ENCODE measurements at regions not wholly inside any gene's neighbourhood (a gene's known extent, or its start where the extent isn't known, plus 50 kb on each side); places are given as distances from the start of the nearest gene placed in this dataset.

DNA sequence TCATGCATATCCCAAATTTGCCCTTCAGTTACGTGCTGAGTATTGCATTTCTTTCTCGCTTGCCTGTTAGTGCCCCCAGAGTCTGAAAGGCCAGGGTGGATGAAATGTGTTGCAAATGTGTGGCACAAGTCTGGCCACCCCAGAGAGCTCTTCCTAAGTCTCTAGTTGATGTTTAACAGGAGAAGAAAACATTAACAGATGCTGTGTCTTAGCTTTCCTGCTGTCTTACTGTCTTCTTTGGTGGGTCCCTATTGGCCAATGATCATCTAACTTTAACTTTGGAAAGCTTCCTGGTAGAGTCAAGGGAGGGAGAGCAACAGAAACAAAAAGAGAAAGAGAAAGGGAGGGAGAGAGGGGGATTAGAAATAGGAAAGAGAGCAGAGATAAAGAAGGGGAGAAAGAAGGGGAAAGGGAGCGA is 76.7 kb upstream of the P3H2 start:
- peaks cover 19 to 22% of the 10 kb centered on the region in 2 experiments for H3K4me1 Mint-ChIP-seq
- H3K9me3 ChIP-seq (ENCODE audit: control insufficient read depth, low read depth, low read length) = no peaks in the 10 kb centered on the region
- no peaks in the 10 kb centered on the region; the same call in none of the 2 replicates for H3K27me3 ChIP-seq (ENCODE audit: insufficient read depth, low read length)
- no peaks in the 10 kb centered on the region for H3K79me2 ChIP-seq (ENCODE audit: insufficient read depth, low read length)
- H3K79me1 ChIP-seq (ENCODE audit: insufficient read depth, low read depth, low read length, poor library complexity, severe bottlenecking) = no peaks in the 10 kb centered on the region
- no peak overlapping the region for H2BK5ac ChIP-seq (ENCODE audit: insufficient read length, low read length)
- no peak overlapping the region for H3K4me3 Mint-ChIP-seq
- H3K23ac ChIP-seq (ENCODE audit: insufficient read length, low read depth, low read length) = no peak overlapping the region
- H4K91ac ChIP-seq (ENCODE audit: insufficient read length, low read depth, low read length) = no peak overlapping the region
- no peaks in the 10 kb centered on the region for H3K4me1 ChIP-seq (ENCODE audit: insufficient read depth, low read length)
- TF ChIP-seq, protein P1, sequence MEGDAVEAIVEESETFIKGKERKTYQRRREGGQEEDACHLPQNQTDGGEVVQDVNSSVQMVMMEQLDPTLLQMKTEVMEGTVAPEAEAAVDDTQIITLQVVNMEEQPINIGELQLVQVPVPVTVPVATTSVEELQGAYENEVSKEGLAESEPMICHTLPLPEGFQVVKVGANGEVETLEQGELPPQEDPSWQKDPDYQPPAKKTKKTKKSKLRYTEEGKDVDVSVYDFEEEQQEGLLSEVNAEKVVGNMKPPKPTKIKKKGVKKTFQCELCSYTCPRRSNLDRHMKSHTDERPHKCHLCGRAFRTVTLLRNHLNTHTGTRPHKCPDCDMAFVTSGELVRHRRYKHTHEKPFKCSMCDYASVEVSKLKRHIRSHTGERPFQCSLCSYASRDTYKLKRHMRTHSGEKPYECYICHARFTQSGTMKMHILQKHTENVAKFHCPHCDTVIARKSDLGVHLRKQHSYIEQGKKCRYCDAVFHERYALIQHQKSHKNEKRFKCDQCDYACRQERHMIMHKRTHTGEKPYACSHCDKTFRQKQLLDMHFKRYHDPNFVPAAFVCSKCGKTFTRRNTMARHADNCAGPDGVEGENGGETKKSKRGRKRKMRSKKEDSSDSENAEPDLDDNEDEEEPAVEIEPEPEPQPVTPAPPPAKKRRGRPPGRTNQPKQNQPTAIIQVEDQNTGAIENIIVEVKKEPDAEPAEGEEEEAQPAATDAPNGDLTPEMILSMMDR (conservative IDR thresholded peaks at IDR 0.05) = no peak
- no peak overlapping the region for H4K8ac ChIP-seq (replicated peaks; ENCODE audit: insufficient read length, low read depth, low read length)
- no peaks in the 10 kb centered on the region for H3K23me2 ChIP-seq (ENCODE audit: insufficient read length, low read depth, low read length, poor library complexity, severe bottlenecking)
- no peak overlapping the region for H3K4me2 ChIP-seq (ENCODE audit: insufficient read depth, insufficient read length, low read length)
- H3K56ac ChIP-seq (ENCODE audit: insufficient read length, low read depth, low read length) = no peak overlapping the region
- no peak overlapping the region for H2BK120ac ChIP-seq (ENCODE audit: low read depth, low read length, poor library complexity, severe bottlenecking)
- no peak for DNase-seq
- no peak overlapping the region for H2BK15ac ChIP-seq (ENCODE audit: low read depth, low read length)
- H2AFZ ChIP-seq (ENCODE audit: low read length) = peak overlapping the region; percentile 18
- no peak overlapping the region for H2BK20ac ChIP-seq (ENCODE audit: low read depth, low read length, poor library complexity, severe bottlenecking)
- H3K36me3 Mint-ChIP-seq (ENCODE audit: insufficient read depth in 1 of 3, low read depth in 3 of 3) = no peaks in the 10 kb centered on the region
- no peak overlapping the region for H3K4ac ChIP-seq (ENCODE audit: low read depth, low read length)
- H3K9ac ChIP-seq (ENCODE audit: extremely low read depth, insufficient read length, low read length) = no peak overlapping the region
- no peak overlapping the region for H3T11ph ChIP-seq (ENCODE audit: low read length)
- no peak overlapping the region for H4K5ac ChIP-seq (ENCODE audit: insufficient read length, low read depth, low read length)
- no peak overlapping the region for H3K27ac ChIP-seq (ENCODE audit: insufficient read length, low read depth, low read length)
- no peaks in the 10 kb centered on the region for H3K27me3 Mint-ChIP-seq (ENCODE audit: low read depth)
- H3K14ac ChIP-seq (ENCODE audit: insufficient read depth, low read length) = no peak overlapping the region
- H3K18ac ChIP-seq (ENCODE audit: insufficient read length, low read depth, low read length) = no peak overlapping the region
- H3K9me3 Mint-ChIP-seq = no peaks in the 10 kb centered on the region
- no peaks in the 10 kb centered on the region for H4K20me1 ChIP-seq (ENCODE audit: control insufficient read depth, insufficient read depth, insufficient read length)
- no CpG with 5 or more reads among the region's 3 CpGs for WGBS (ENCODE audit: extremely low coverage, insufficient read length, low lambda C conversion rate)
- peak overlapping the region; percentile 0 to 42 (median 11); a peak in 4 of 7 replicates for H3K27ac Mint-ChIP-seq
- H2AK5ac ChIP-seq (ENCODE audit: insufficient read length, low read length) = no peak overlapping the region
- H2BK12ac ChIP-seq (ENCODE audit: insufficient read length, low read depth, low read length) = no peak overlapping the region

All from H9 (cell line).